B cell (primary cell): ENCODE measurements at regions not wholly inside any gene's neighbourhood (a gene's known extent, or its start where the extent isn't known, plus 50 kb on each side); places are given as distances from the start of the nearest gene placed in this dataset.
"Not testable (repeated sequence)": the region's sequence is repeated elsewhere in the genome, so short reads cannot be mapped to it uniquely, and the experiment has no call there.

Experiments used
- ATAC-seq: fragments of 200-7000 bp; cut with Tn5 transposase; one replicate; pipeline ENCODE4 v1.10.0; 2021; ENCODE audit warnings: low read depth, mild to moderate bottlenecking, moderate number of reproducible peaks, moderate library complexity
- CTCF ChIA-PET: fragments of 350-600 bp; sonication (Branson Sonifier 250); formaldehyde crosslinking; loops from one replicate; lab custom pipeline; 2021; ENCODE audit warnings: antibody characterized with exemption, inconsistent platforms; lab: Charles Lee
- POLR2A ChIA-PET: fragments of 350-600 bp; sonication (Branson Sonifier 250); formaldehyde crosslinking; loops from one replicate; lab custom pipeline; 2021; ENCODE audit warnings: antibody characterized with exemption; lab: Charles Lee
- DNase-seq: peaks from one replicate; pipeline ENCODE4 v3.0.0; 2013
- H2AFZ ChIP-seq: 2 replicates; pipeline ENCODE4 v1.6.1; 2012; ENCODE audit warnings: mild to moderate bottlenecking, low read depth, low read length; ENCODE audit not compliant: insufficient read depth, poor library complexity, severe bottlenecking
- H3K27ac ChIP-seq, 2 donors: 1 replicate in 1 of 2; 2 replicates in 1 of 2; pipeline ENCODE4 v1.5.1; 2012 to 2013; ENCODE audit warnings: low read length in 2 of 2, mild to moderate bottlenecking in 2 of 2, moderate library complexity in 1 of 2
- H3K27me3 ChIP-seq, 4 experiments: fragments of 200-600 bp in 1 of 4; sonication (generic) in 1 of 4; replicated peaks in 1 of 4; 1 replicate in 2 of 4; 2 replicates in 2 of 4; pipeline versions ENCODE4 v1.6.1 to v1.7.0; 2013 to 2016; ENCODE audit warnings: low read length in 3 of 4, mild to moderate bottlenecking in 2 of 4, mixed read lengths in 1 of 4, moderate library complexity in 1 of 4; ENCODE audit not compliant: insufficient read depth in 4 of 4, control insufficient read depth in 3 of 4; ENCODE audit errors: control extremely low read depth in 1 of 4
- H3K36me3 ChIP-seq, 2 experiments: replicated peaks in 1 of 2; 1 replicate in 1 of 2; 2 replicates in 1 of 2; pipeline versions ENCODE4 v1.6.1 to v1.7.1; 2013; ENCODE audit warnings: low read length in 1 of 2; ENCODE audit not compliant: insufficient read depth in 2 of 2, control insufficient read depth in 1 of 2; ENCODE audit errors: control extremely low read depth in 1 of 2, extremely low read depth in 1 of 2
- H3K4me1 ChIP-seq, 2 donors: fragments of 200-600 bp in 1 of 2; sonication (generic) in 1 of 2; 1 replicate in 1 of 2; 2 replicates in 1 of 2; pipeline versions ENCODE4 v1.5.1 to v1.6.1; 2013 to 2017; ENCODE audit warnings: low read length in 2 of 2; ENCODE audit not compliant: control insufficient read depth in 2 of 2, insufficient read depth in 2 of 2
- H3K4me2 ChIP-seq: replicated peaks from 2 replicates; pipeline ENCODE3; 2012; ENCODE audit warnings: mild to moderate bottlenecking, low read depth, low read length; ENCODE audit not compliant: poor library complexity, severe bottlenecking
- H3K4me3 ChIP-seq, 5 experiments: fragments of 200-600 bp in 1 of 5; sonication (generic) in 1 of 5; 1 replicate in 3 of 5; 2 replicates in 2 of 5; pipeline versions ENCODE4 v1.5.1 to v1.7.0; 2011 to 2016; ENCODE audit warnings: low read length in 4 of 5, mild to moderate bottlenecking in 4 of 5, low read depth in 2 of 5, control low read depth in 1 of 5, moderate library complexity in 1 of 5; ENCODE audit not compliant: insufficient read depth in 1 of 5; ENCODE audit errors: control extremely low read depth in 1 of 5, extremely low read depth in 1 of 5
- H3K79me2 ChIP-seq: fragments of 200-600 bp; sonication (generic); one replicate; pipeline ENCODE4 v1.6.0; 2016; ENCODE audit warnings: low read length; ENCODE audit not compliant: control insufficient read depth, insufficient read depth
- H3K9ac ChIP-seq: fragments of 200-600 bp; sonication (generic); 2 replicates; pipeline ENCODE4 v1.6.1; 2017; ENCODE audit warnings: mild to moderate bottlenecking, low read length, moderate library complexity
- H3K9me3 ChIP-seq, 3 donors: one replicate each; pipeline versions ENCODE4 v1.6.1 to v1.7.1; 2013; ENCODE audit warnings: low read length in 2 of 3; ENCODE audit not compliant: control insufficient read depth in 2 of 3, insufficient read depth in 1 of 3; ENCODE audit errors: control extremely low read depth in 1 of 3
- H4K20me1 ChIP-seq: 2 replicates; pipeline ENCODE4 v1.6.0; 2012; ENCODE audit warnings: mild to moderate bottlenecking, low read length; ENCODE audit not compliant: insufficient read depth, control insufficient read depth, poor library complexity, severe bottlenecking
- H3K27ac Mint-ChIP-seq: one replicate; pipeline ENCODE4 v1.8.0; 2021; ENCODE audit warnings: mixed read lengths
- H3K27me3 Mint-ChIP-seq: one replicate; pipeline ENCODE4 v1.8.0; 2021; ENCODE audit warnings: mixed read lengths
- H3K4me1 Mint-ChIP-seq: one replicate; pipeline ENCODE4 v1.8.0; 2021; ENCODE audit warnings: mixed read lengths
- H3K4me3 Mint-ChIP-seq: one replicate; pipeline ENCODE4 v1.8.0; 2021; ENCODE audit warnings: mixed read lengths
- H3K9me3 Mint-ChIP-seq: one replicate; pipeline ENCODE4 v1.8.0; 2022; ENCODE audit warnings: mixed read lengths; ENCODE audit not compliant: insufficient read depth
- WGBS: methylation state at CpG from one replicate; pipeline ENCODE4 v1.1.5; 2013; ENCODE audit warnings: missing lambda C conversion rate; ENCODE audit not compliant: insufficient coverage; 5-methylcytosine and 5-hydroxymethylcytosine counted together
- intact Hi-C: fragments of 100-400 bp; cut with micrococcal nuclease; formaldehyde crosslinking; loops from one replicate; pipeline ENCODE4 v1.10.0; 2022

- H3K4me1 Mint-ChIP-seq, intact Hi-C loops, H3K9ac ChIP-seq, H3K27me3 Mint-ChIP-seq, ATAC-seq, H4K20me1 ChIP-seq, H3K27me3 ChIP-seq, H3K4me2 ChIP-seq, CTCF ChIA-PET, H3K27ac ChIP-seq, POLR2A ChIA-PET, H3K27ac Mint-ChIP-seq, H3K36me3 ChIP-seq, H3K9me3 Mint-ChIP-seq, H3K4me1 ChIP-seq, H3K79me2 ChIP-seq, H3K4me3 Mint-ChIP-seq, H3K9me3 ChIP-seq, H2AFZ ChIP-seq, H3K4me3 ChIP-seq: not testable (repeated sequence)
- peak; percentile 1 for DNase-seq
- WGBS: no CpG with 5 or more reads among the region's 2 CpGs
Observed at GRCh38 chr1:120994614-120995013, 105.0 kb downstream of the PPIAL4A start.

DNA sequence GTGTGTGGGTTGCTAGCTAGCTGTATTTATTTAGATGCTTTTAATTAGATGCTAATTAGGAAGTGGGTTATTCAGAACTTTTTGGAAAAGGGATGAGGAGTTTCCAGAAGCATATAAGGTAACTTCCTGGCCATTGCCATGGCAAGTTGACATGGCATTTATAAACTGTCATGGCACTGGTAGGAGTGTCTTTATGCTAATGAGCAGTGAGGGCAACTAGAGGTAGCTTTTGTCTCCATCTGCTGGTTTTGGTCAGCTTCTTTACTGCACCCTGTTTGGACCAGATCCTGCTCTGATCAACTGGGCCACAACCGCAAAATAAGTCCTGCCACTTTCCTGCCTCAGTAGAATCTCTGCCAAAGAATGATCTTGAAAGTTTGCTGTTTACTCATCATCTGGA lies 105.5 kb downstream of the PPIAL4A start:
- H4K20me1 ChIP-seq, H3K79me2 ChIP-seq, H2AFZ ChIP-seq, H3K4me2 ChIP-seq, H3K9me3 Mint-ChIP-seq, H3K27me3 Mint-ChIP-seq, H3K4me3 ChIP-seq, CTCF ChIA-PET, H3K27ac Mint-ChIP-seq, H3K9ac ChIP-seq, H3K4me1 ChIP-seq, H3K36me3 ChIP-seq, H3K27me3 ChIP-seq, H3K4me1 Mint-ChIP-seq, POLR2A ChIA-PET, H3K4me3 Mint-ChIP-seq, H3K9me3 ChIP-seq, H3K27ac ChIP-seq, intact Hi-C loops: not testable (repeated sequence)
- peak; percentile 90 for ATAC-seq
- no CpG with 5 or more reads among the region's 1 CpG for WGBS
- DNase-seq: peak; percentile 11

GRCh38 chr1:121001090-121001726 lies 111.6 kb downstream of the PPIAL4A start:
- H3K4me3 Mint-ChIP-seq, DNase-seq, H3K9ac ChIP-seq, H3K9me3 ChIP-seq, H3K27ac Mint-ChIP-seq, POLR2A ChIA-PET, ATAC-seq, H3K4me2 ChIP-seq, H4K20me1 ChIP-seq, H3K27ac ChIP-seq, H3K79me2 ChIP-seq, H3K4me1 ChIP-seq, H3K27me3 ChIP-seq, H3K27me3 Mint-ChIP-seq, H2AFZ ChIP-seq, CTCF ChIA-PET, intact Hi-C loops, H3K36me3 ChIP-seq, H3K9me3 Mint-ChIP-seq, H3K4me1 Mint-ChIP-seq, H3K4me3 ChIP-seq: not testable (repeated sequence)
- WGBS: no CpG with 5 or more reads among the region's 10 CpGs

DNA sequence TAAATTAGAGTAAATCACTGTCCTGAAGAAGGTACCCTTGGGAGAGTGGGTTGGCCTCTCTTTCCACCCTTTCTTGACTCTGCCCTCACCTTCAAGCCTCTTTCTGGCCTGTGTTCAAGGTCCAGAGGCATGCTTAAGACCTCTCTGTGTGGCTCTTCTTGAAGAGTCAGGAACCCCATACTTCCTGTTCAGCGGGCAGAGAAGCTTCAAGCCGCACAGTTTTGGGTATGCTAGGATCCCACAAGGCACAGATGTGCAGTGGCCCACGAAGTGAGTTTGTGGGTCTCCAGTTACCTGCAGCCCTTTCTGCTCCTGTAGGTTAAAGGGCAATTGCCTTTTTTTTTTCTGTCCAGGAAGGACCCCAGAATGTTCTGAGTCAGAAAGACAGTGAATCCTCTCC lies 113.7 kb downstream of the PPIAL4A start:
- H4K20me1 ChIP-seq, H3K9me3 ChIP-seq, POLR2A ChIA-PET, H3K27ac ChIP-seq, H3K27me3 ChIP-seq, H3K4me2 ChIP-seq, CTCF ChIA-PET, H3K36me3 ChIP-seq, H3K4me1 Mint-ChIP-seq, intact Hi-C loops, H3K4me3 Mint-ChIP-seq, H3K9me3 Mint-ChIP-seq, H2AFZ ChIP-seq, ATAC-seq, H3K27me3 Mint-ChIP-seq, H3K79me2 ChIP-seq, H3K4me1 ChIP-seq, DNase-seq, H3K27ac Mint-ChIP-seq, H3K4me3 ChIP-seq, H3K9ac ChIP-seq: not testable (repeated sequence)
- no CpG with 5 or more reads among the region's 3 CpGs for WGBS
